Mesodermal cell (in vitro differentiated cells): ENCODE measurements at regions not wholly inside any gene's neighbourhood (a gene's known extent, or its start where the extent isn't known, plus 50 kb on each side); places are given as distances from the start of the nearest gene placed in this dataset.

Source experiments
- H3K27ac ChIP-seq: 2 replicates; pipeline ENCODE4 v1.7.0; 2013; ENCODE audit warnings: mild to moderate bottlenecking, low read depth, low read length, moderate library complexity; ENCODE audit not compliant: severe bottlenecking
- H3K36me3 ChIP-seq: 2 replicates; pipeline ENCODE4 v1.7.1; 2013; ENCODE audit warnings: mild to moderate bottlenecking, low read length, moderate library complexity; ENCODE audit not compliant: control insufficient read depth, insufficient read depth
- H3K4me1 ChIP-seq: one replicate; pipeline ENCODE4 v1.7.1; 2013; ENCODE audit warnings: mild to moderate bottlenecking, low read length; ENCODE audit not compliant: insufficient read depth, control insufficient read depth, poor library complexity, severe bottlenecking
- H3K4me3 ChIP-seq: 2 replicates; pipeline ENCODE4 v1.7.0; 2013; ENCODE audit warnings: low read length, control low read depth, mild to moderate bottlenecking; ENCODE audit not compliant: insufficient read depth, poor library complexity, severe bottlenecking; ENCODE audit errors: extremely low read depth
- H3K9me3 ChIP-seq: 2 replicates; pipeline ENCODE4 v1.7.1; 2013; ENCODE audit warnings: mild to moderate bottlenecking, low read length, moderate library complexity; ENCODE audit not compliant: control insufficient read depth
- WGBS, 2 experiments: methylation state at CpG; one replicate each; pipeline ENCODE4 v1.1.5; 2013; ENCODE audit warnings: missing lambda C conversion rate in 2 of 2; ENCODE audit not compliant: insufficient coverage in 2 of 2; 5-methylcytosine and 5-hydroxymethylcytosine counted together

GRCh38 chr2:41948397-41948763 is 99.4 kb upstream of the PKDCC start:
- WGBS, 2 experiments = 21% methylated on average over 3 of the region's 3 CpGs; no CpG with 5 or more reads in 1 of the 2 experiments
- Histone ChIP-seq H3K4me1 (peaks cover 35% of the 10 kb centered on the region), H3K27ac (peak overlapping the region; percentile 86), H3K4me3 (no peak overlapping the region), H3K36me3 (no peaks in the 10 kb centered on the region), H3K9me3 (peaks cover 12% of the 10 kb centered on the region)

GRCh38 chr2:41949091-41949882 is 98.5 kb upstream of the PKDCC start:
- H3K27ac ChIP-seq = peak overlapping the region; percentile 86
- H3K9me3 ChIP-seq = peaks cover 12% of the 10 kb centered on the region
- WGBS, 2 experiments = 59 to 64% methylated on average over 5 to 6 of the region's 7 CpGs
- peaks cover 39% of the 10 kb centered on the region for H3K4me1 ChIP-seq
- no peaks in the 10 kb centered on the region for H3K36me3 ChIP-seq
- H3K4me3 ChIP-seq = no peak overlapping the region

GRCh38 chr2:41949883-41950665 is 97.7 kb upstream of the PKDCC start:
- WGBS, 2 experiments = 87 to 91% methylated on average over 3 of the region's 4 CpGs
- H3K9me3 ChIP-seq = peaks cover 9% of the 10 kb centered on the region
- H3K36me3 ChIP-seq = no peaks in the 10 kb centered on the region
- no peak overlapping the region for H3K4me3 ChIP-seq
- H3K27ac ChIP-seq = peak overlapping the region; percentile 72
- peaks cover 45% of the 10 kb centered on the region for H3K4me1 ChIP-seq

DNA sequence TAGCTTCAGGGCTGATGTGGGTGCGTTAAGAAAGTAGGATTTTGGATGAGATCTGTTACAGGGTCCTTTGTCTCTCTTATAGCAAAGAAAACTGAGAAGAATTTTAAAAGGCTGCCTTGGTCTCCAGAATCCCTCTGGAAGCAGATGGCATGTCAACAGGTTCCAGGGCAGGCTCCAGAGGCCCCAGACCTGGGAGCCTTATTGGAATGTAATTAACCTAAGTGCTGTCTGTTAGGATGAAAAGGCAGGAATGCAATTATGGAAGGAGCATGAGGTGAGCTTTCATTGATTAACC is 97.2 kb upstream of the PKDCC start:
- Histone ChIP-seq H3K4me1 (peaks cover 48% of the 10 kb centered on the region), H3K9me3 (peaks cover 5% of the 10 kb centered on the region), H3K36me3 (no peaks in the 10 kb centered on the region), H3K27ac (peak overlapping the region; percentile 42), H3K4me3 (no peak overlapping the region)
- 71% methylated on average over 1 of the region's 1 CpG; no CpG with 5 or more reads in 1 of the 2 experiments for WGBS, 2 experiments

GRCh38 chr2:41954304-41955291 is 93.2 kb upstream of the PKDCC start:
- no peak overlapping the region for H3K27ac ChIP-seq
- 91 to 92% methylated on average over 12 to 13 of the region's 16 CpGs for WGBS, 2 experiments

DNA sequence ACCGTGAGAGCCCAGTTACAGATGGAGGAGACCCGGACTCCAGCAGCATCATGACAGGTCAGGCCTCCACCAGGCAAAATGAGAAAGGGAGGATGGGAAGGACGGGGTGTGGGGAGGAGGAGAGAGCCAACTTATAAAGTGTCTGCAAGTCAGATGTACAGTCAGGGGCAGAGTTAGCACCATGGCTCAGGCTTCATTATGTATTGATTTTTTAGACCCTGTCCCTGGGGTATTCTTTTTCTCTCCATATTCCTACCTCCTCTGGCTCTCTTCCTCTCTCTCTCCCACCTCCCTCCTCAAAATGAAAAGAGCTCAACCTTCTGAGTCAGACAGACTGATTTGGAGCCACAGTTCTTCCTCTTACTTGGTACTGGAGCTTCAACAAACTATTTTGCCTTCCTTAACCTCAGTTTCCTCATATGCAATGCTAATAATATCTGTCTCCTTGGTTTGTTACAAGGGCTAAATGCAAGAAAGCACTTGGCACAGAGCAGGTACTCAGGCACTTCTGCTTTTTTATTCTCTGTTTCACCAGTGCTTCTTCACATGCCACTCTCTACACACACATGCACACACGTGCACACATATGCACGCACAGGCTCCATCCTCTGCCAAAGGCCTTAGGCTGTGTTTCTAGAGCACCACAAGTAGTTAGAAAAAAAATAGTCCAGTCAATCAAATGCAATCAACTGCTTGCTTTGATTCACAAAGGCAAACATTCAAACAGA is 92.3 kb upstream of the PKDCC start:
- 96 to 97% methylated on average over 3 to 4 of the region's 5 CpGs for WGBS, 2 experiments
- no peaks in the 10 kb centered on the region for H3K9me3 ChIP-seq
- no peak overlapping the region for H3K4me3 ChIP-seq
- peaks cover 16% of the 10 kb centered on the region for H3K4me1 ChIP-seq
- no peak overlapping the region for H3K27ac ChIP-seq
- no peaks in the 10 kb centered on the region for H3K36me3 ChIP-seq

More at GRCh38 chr2:41954304-41955291, 93.2 kb upstream of the PKDCC start:
- Histone ChIP-seq H3K9me3 (no peaks in the 10 kb centered on the region), H3K36me3 (no peaks in the 10 kb centered on the region), H3K4me3 (no peak overlapping the region), H3K4me1 (peaks cover 20% of the 10 kb centered on the region)

GRCh38 chr2:41957431-41957830 is 90.4 kb upstream of the PKDCC start:
- no peaks in the 10 kb centered on the region for H3K36me3 ChIP-seq
- WGBS, 2 experiments = 100% methylated on average over 1 to 3 of the region's 3 CpGs
- H3K4me1 ChIP-seq = peaks cover 13% of the 10 kb centered on the region
- no peaks in the 10 kb centered on the region for H3K9me3 ChIP-seq
- no peak overlapping the region for H3K4me3 ChIP-seq
- no peak overlapping the region for H3K27ac ChIP-seq

GRCh38 chr2:41958251-41958650 is 89.6 kb upstream of the PKDCC start:
- no peak overlapping the region for H3K27ac ChIP-seq
- H3K9me3 ChIP-seq = no peaks in the 10 kb centered on the region
- no peaks in the 10 kb centered on the region for H3K36me3 ChIP-seq
- H3K4me3 ChIP-seq = no peak overlapping the region
- peaks cover 18% of the 10 kb centered on the region for H3K4me1 ChIP-seq
- 80 to 100% methylated on average over 1 to 2 of the region's 4 CpGs for WGBS, 2 experiments

DNA sequence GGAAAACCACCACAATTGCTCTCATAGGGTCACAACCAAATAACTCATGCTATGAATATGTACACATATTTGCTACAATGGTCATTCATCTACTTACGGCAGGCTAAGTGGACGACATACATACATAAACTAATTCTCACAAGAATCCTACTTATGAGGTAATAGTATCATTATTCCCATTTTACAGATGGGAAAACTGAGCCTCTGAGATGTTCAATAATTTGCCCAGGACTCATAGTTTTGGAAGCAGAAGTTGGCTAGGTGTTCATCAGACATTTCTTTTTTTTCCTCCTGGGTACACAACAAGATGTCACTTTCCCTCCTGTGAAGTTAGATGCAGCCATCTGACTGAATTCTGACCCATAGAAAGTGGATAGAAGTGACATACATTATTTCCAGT is 89.0 kb upstream of the PKDCC start:
- no peaks in the 10 kb centered on the region for H3K36me3 ChIP-seq
- no peak overlapping the region for H3K27ac ChIP-seq
- WGBS, 2 experiments = no CpG with 5 or more reads among the region's 2 CpGs

DNA sequence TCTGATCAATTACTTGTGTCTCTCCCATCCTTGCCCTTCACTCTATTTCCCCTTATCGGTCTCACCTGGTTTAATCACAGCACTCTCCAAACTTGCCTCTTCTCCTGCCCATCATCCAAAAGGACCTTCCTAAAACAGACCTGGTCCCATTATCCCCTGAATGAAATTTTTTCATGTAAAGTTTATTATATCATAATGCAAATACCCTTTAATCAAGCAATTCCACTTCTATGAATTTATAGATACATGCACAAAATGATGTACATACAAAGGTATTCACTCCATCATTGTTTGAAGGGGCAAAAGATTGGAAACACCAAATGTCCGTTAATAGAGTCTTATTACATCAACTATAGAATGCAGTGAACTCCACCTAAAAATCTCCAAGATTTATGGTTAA is 88.1 kb upstream of the PKDCC start:
- H3K36me3 ChIP-seq = no peaks in the 10 kb centered on the region
- no peak overlapping the region for H3K4me3 ChIP-seq
- WGBS, 2 experiments = 100% methylated on average over 1 of the region's 2 CpGs; no CpG with 5 or more reads in 1 of the 2 experiments
- no peaks in the 10 kb centered on the region for H3K9me3 ChIP-seq
- no peak overlapping the region for H3K27ac ChIP-seq
- peaks cover 26% of the 10 kb centered on the region for H3K4me1 ChIP-seq

More for the DNA sequence above, 89.0 kb upstream of the PKDCC start:
- H3K9me3 ChIP-seq = no peaks in the 10 kb centered on the region
- H3K4me3 ChIP-seq = no peak overlapping the region
- H3K4me1 ChIP-seq = peaks cover 18% of the 10 kb centered on the region
